Caco-2 (cell line): ENCODE measurements at regions not wholly inside any gene's neighbourhood (a gene's known extent, or its start where the extent isn't known, plus 50 kb on each side); places are given as distances from the start of the nearest gene placed in this dataset.

ENCODE experiments used
- BruUV-seq: library from RNA; stranded (reverse); fragments of 400-500 nt; replicated peaks from 2 replicates; lab custom pipeline; 2021; lab: Mats Ljungman, UMichigan
- CTCF ChIA-PET: fragments of 300-600 bp; sonication (Branson Sonifier 250); formaldehyde crosslinking; loops from one replicate; lab custom pipeline; 2022; ENCODE audit warnings: antibody characterized with exemption; lab: Charles Lee
- POLR2A ChIA-PET: fragments of 300-600 bp; sonication (Branson Sonifier 250); formaldehyde crosslinking; loops from one replicate; lab custom pipeline; 2022; ENCODE audit warnings: antibody characterized with exemption; lab: Charles Lee
- DNase-seq, 2 experiments: peaks; one replicate each; pipeline versions ENCODE4 v3.0.0 to v3.0.0-alpha.2; 2020 to 2022
- H3K27me3 ChIP-seq: replicated peaks from 2 replicates; pipeline ENCODE4 v1.6.0; 2011; ENCODE audit warnings: low read length; ENCODE audit not compliant: control insufficient read depth, insufficient read depth
- H3K36me3 ChIP-seq: 2 replicates; pipeline ENCODE4 v1.5.1; 2011; ENCODE audit warnings: low read length; ENCODE audit not compliant: control insufficient read depth, insufficient read depth
- H3K4me1 ChIP-seq: fragments of 250-450 bp; sonication (Bioruptor Pico); 2 replicates; pipeline ENCODE4 v1.5.1; 2020; ENCODE audit warnings: mild to moderate bottlenecking
- H3K4me3 ChIP-seq: 2 replicates; pipeline ENCODE4 v1.5.1; 2011; ENCODE audit warnings: low read depth, mild to moderate bottlenecking, control low read depth, low read length
- H3K9me3 ChIP-seq: fragments of 250-450 bp; sonication (Bioruptor Pico); 2 replicates; pipeline ENCODE4 v1.5.1; 2020; ENCODE audit warnings: mild to moderate bottlenecking, moderate library complexity
- H3K27ac Mint-ChIP-seq: one replicate; pipeline ENCODE4 v1.8.0; 2022; ENCODE audit warnings: mixed read lengths; ENCODE audit not compliant: unreplicated experiment
- H3K27me3 Mint-ChIP-seq: one replicate; pipeline ENCODE4 v1.8.0; 2022; ENCODE audit warnings: mixed read lengths; ENCODE audit not compliant: insufficient read depth, unreplicated experiment
- H3K36me3 Mint-ChIP-seq: one replicate; pipeline ENCODE4 v1.8.0; 2022; ENCODE audit warnings: mild to moderate bottlenecking, mixed read lengths; ENCODE audit not compliant: insufficient read depth, unreplicated experiment
- H3K4me1 Mint-ChIP-seq: one replicate; pipeline ENCODE4 v1.8.0; 2022; ENCODE audit warnings: low read depth, mixed read lengths; ENCODE audit not compliant: unreplicated experiment
- H3K4me3 Mint-ChIP-seq: one replicate; pipeline ENCODE4 v1.8.0; 2022; ENCODE audit warnings: mild to moderate bottlenecking, moderate library complexity, mixed read lengths; ENCODE audit not compliant: unreplicated experiment
- H3K9me3 Mint-ChIP-seq: one replicate; pipeline ENCODE4 v1.8.0; 2022; ENCODE audit warnings: mixed read lengths; ENCODE audit not compliant: unreplicated experiment
- CTCF ChIP-seq, 2 experiments: fragments of 200-600 bp in 1 of 2; IDR thresholded peaks; 1 replicate in 1 of 2; 2 replicates in 1 of 2; pipeline versions ENCODE4 v1.5.1 to v1.8.0; 2011 to 2022; ENCODE audit warnings: antibody characterized with exemption in 1 of 2, control low read depth in 1 of 2, inconsistent platforms in 1 of 2, low read depth in 1 of 2, low read length in 1 of 2, mild to moderate bottlenecking in 1 of 2, moderate library complexity in 1 of 2; ENCODE audit not compliant: insufficient read depth in 1 of 2, severe bottlenecking in 1 of 2, unreplicated experiment in 1 of 2
- intact Hi-C: fragments of 100-400 bp; cut with micrococcal nuclease; formaldehyde crosslinking; loops from one replicate; pipeline ENCODE4 v1.10.0; 2022; ENCODE audit not compliant: unreplicated experiment

- Histone ChIP-seq H3K36me3 (no peaks in the 10 kb centered on the region), H3K27me3 (no peaks in the 10 kb centered on the region), H3K9me3 (no peaks in the 10 kb centered on the region), H3K4me3 (no peak overlapping the region), H3K4me1 (no peaks in the 10 kb centered on the region)
- no peak for DNase-seq
- CTCF ChIA-PET: no interaction called here
- Mint-ChIP-seq H3K27me3 (no peaks in the 10 kb centered on the region), H3K4me1 (no peaks in the 10 kb centered on the region), H3K4me3 (no peak overlapping the region), H3K27ac (no peak overlapping the region), H3K9me3 (no peaks in the 10 kb centered on the region), H3K36me3 (no peaks in the 10 kb centered on the region)
- POLR2A ChIA-PET: no interaction called here
- no peak for TF ChIP-seq CTCF (IDR thresholded peaks at IDR 0.05; ENCODE audit: insufficient read depth in 1 of 2, low read depth in 1 of 2, low read length in 1 of 2, severe bottlenecking in 1 of 2, unreplicated experiment in 1 of 2)
- BruUV-seq: no TSS peak
- intact Hi-C loops: no loop called here
These were observed 665.7 kb upstream of the MDGA2 start for GRCh38 chr14:48341069-48341468.

DNA sequence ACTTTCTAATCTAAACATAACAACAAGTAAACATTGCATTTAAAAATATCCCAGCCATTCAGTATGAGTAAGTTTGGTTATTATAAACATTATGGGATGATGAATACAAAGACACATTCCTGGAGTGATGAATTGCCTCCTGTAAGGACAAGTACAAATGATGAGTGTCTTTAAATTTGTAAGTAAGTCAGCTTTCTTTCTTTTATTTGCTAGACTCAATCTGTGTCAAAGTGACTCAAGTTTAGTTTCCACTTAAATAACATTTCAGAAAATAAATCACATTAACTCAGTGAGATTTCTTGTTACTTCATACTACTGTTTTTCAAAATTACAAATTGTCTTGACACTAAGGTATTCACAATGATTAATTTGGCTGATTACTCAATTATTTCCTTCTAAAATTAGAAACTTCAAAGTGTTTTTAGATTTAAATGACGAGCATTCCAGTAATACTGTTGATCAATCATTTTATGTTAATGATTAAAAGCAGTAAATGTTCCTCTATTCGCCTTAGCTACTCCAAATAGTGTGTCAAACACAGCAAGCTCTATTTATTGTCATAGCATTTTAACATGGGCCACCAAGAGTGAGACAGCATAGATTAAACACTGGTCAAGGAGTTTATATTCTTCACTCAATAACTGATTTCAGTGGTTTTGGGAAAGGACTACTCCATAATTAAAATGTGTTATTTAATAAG lies 658.0 kb upstream of the MDGA2 start:
- POLR2A ChIA-PET: no interaction called here
- Histone ChIP-seq H3K27me3 (no peaks in the 10 kb centered on the region), H3K36me3 (no peaks in the 10 kb centered on the region), H3K4me3 (no peak overlapping the region), H3K9me3 (no peaks in the 10 kb centered on the region), H3K4me1 (no peaks in the 10 kb centered on the region)
- no peaks in the 10 kb centered on the region for H3K27me3 Mint-ChIP-seq
- no peak overlapping the region for H3K4me3 Mint-ChIP-seq
- H3K9me3 Mint-ChIP-seq: no peaks in the 10 kb centered on the region
- no peak for TF ChIP-seq CTCF (IDR thresholded peaks at IDR 0.05; ENCODE audit: insufficient read depth in 1 of 2, low read depth in 1 of 2, low read length in 1 of 2, severe bottlenecking in 1 of 2, unreplicated experiment in 1 of 2)
- H3K27ac Mint-ChIP-seq: no peak overlapping the region
- CTCF ChIA-PET: no interaction called here
- H3K4me1 Mint-ChIP-seq: no peaks in the 10 kb centered on the region
- no peak for DNase-seq
- H3K36me3 Mint-ChIP-seq: no peaks in the 10 kb centered on the region
- no TSS peak for BruUV-seq
- intact Hi-C loops: no loop called here

GRCh38 chr14:48331421-48331820 lies 656.0 kb upstream of the MDGA2 start:
- H3K36me3 Mint-ChIP-seq: no peaks in the 10 kb centered on the region
- intact Hi-C loops: no loop called here
- Histone ChIP-seq H3K36me3 (no peaks in the 10 kb centered on the region), H3K4me1 (no peaks in the 10 kb centered on the region), H3K27me3 (no peaks in the 10 kb centered on the region), H3K9me3 (no peaks in the 10 kb centered on the region), H3K4me3 (no peak overlapping the region)
- no peak for TF ChIP-seq CTCF (IDR thresholded peaks at IDR 0.05; ENCODE audit: insufficient read depth in 1 of 2, low read depth in 1 of 2, low read length in 1 of 2, severe bottlenecking in 1 of 2, unreplicated experiment in 1 of 2)
- DNase-seq: no peak
- no peaks in the 10 kb centered on the region for H3K27me3 Mint-ChIP-seq
- H3K9me3 Mint-ChIP-seq: no peaks in the 10 kb centered on the region
- ChIA-PET CTCF (no interaction called here), POLR2A (no interaction called here)
- BruUV-seq: no TSS peak
- H3K27ac Mint-ChIP-seq: no peak overlapping the region
- H3K4me3 Mint-ChIP-seq: no peak overlapping the region
- no peaks in the 10 kb centered on the region for H3K4me1 Mint-ChIP-seq
